Tibial nerve (tissue), 4 donors: ENCODE measurements at regions not wholly inside any gene's neighbourhood (a gene's known extent, or its start where the extent isn't known, plus 50 kb on each side); places are given as distances from the start of the nearest gene placed in this dataset.

Experiments
- DNase-seq, 2 donors: peaks; one replicate each; pipeline ENCODE4 v3.0.0-alpha.2; 2019; ENCODE audit warnings: low spot score in 2 of 2
- H3K27ac ChIP-seq, 4 donors: fragments of 200-600 bp; sonication (generic) in 3 of 4; one replicate each; pipeline ENCODE4 v1.5.1; 2017 to 2019; ENCODE audit warnings: mild to moderate bottlenecking in 1 of 4
- H3K27me3 ChIP-seq, 2 donors: fragments of 200-600 bp; sonication (generic) in 1 of 2; one replicate each; pipeline versions ENCODE4 v1.5.1 to v1.6.0; 2017 to 2019
- H3K36me3 ChIP-seq, 3 donors: fragments of 200-600 bp; sonication (generic); one replicate each; pipeline ENCODE4 v1.5.1; 2018 to 2019
- H3K4me1 ChIP-seq, 4 donors: fragments of 200-600 bp; sonication (generic) in 3 of 4; one replicate each; pipeline ENCODE4 v1.5.1; 2017 to 2019
- H3K4me3 ChIP-seq, 4 donors: fragments of 200-600 bp; sonication (generic) in 3 of 4; one replicate each; pipeline ENCODE4 v1.5.1; 2017 to 2019; ENCODE audit warnings: mild to moderate bottlenecking in 1 of 4, moderate library complexity in 1 of 4
- H3K9me3 ChIP-seq, 4 donors: fragments of 200-600 bp; sonication (generic) in 3 of 4; one replicate each; pipeline ENCODE4 v1.5.1; 2017 to 2019
- EP300 ChIP-seq, 2 donors: sonication (generic); formaldehyde crosslinking; IDR thresholded peaks; one replicate each; pipeline ENCODE4 v1.6.1; 2017; ENCODE audit warnings: antibody characterized with exemption in 2 of 2, mild to moderate bottlenecking in 1 of 2
- POLR2A ChIP-seq, 2 donors: fragments of 450-650 bp; IDR thresholded peaks; one replicate each; pipeline ENCODE4 v1.6.1; 2017; ENCODE audit warnings: antibody characterized with exemption in 2 of 2, mild to moderate bottlenecking in 2 of 2, moderate library complexity in 2 of 2
- WGBS, 2 donors: methylation state at CpG; one replicate each; pipeline ENCODE4 v1.1.5; 2018; 5-methylcytosine and 5-hydroxymethylcytosine counted together
- TF ChIP-seq, protein P1 (sequence below), 5 experiments: fragments of 200-600 bp in 3 of 5; fragments of 450-650 bp in 2 of 5; sonication (generic) in 3 of 5; IDR thresholded peaks; one replicate each; pipeline ENCODE4 v1.5.1; 2016 to 2019; ENCODE audit warnings: antibody characterized with exemption in 5 of 5, mild to moderate bottlenecking in 3 of 5, moderate library complexity in 2 of 5

DNA sequence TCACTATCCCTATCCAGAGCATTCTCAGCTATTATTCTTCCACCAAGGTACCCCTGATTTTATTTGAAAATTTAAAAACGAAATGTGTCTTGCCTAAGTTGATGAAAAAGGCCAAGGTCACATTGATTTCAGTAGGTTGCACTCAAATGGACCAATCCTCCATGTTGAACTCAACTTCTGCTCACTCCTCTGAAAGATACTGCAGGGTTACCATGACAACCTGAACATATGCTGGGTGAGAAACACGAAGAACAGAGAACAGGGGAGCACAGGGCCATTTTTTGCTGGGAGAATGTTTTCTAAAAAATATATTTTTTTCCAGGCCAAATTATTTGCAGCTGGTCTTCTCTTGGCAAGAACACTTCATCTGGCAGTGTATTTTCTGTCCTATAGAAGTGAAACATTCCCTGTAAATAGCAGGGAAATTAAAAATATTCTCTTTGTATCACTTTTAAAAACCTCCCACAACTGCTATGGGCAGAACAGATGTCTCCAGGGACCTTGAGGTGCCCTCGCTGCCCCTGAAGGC is 215.9 kb downstream of the NXNL2 start:
- no peak for DNase-seq
- Histone ChIP-seq H3K4me3 (no peak overlapping the region), H3K9me3 (peaks cover 0 to 6% (median 0%) of the 10 kb centered on the region in 4 donors), H3K27me3 (no peaks in the 10 kb centered on the region), H3K27ac (no peak overlapping the region), H3K4me1 (peaks cover 0 to 29% (median 13%) of the 10 kb centered on the region in 4 donors), H3K36me3 (no peaks in the 10 kb centered on the region)
- WGBS, 2 donors, result 73 to 75% methylated on average over 3 of the region's 3 CpGs
- TF ChIP-seq EP300 (IDR thresholded peaks at IDR 0.05) (no peak), POLR2A (IDR thresholded peaks at IDR 0.05) (no peak)
- TF ChIP-seq, protein P1, sequence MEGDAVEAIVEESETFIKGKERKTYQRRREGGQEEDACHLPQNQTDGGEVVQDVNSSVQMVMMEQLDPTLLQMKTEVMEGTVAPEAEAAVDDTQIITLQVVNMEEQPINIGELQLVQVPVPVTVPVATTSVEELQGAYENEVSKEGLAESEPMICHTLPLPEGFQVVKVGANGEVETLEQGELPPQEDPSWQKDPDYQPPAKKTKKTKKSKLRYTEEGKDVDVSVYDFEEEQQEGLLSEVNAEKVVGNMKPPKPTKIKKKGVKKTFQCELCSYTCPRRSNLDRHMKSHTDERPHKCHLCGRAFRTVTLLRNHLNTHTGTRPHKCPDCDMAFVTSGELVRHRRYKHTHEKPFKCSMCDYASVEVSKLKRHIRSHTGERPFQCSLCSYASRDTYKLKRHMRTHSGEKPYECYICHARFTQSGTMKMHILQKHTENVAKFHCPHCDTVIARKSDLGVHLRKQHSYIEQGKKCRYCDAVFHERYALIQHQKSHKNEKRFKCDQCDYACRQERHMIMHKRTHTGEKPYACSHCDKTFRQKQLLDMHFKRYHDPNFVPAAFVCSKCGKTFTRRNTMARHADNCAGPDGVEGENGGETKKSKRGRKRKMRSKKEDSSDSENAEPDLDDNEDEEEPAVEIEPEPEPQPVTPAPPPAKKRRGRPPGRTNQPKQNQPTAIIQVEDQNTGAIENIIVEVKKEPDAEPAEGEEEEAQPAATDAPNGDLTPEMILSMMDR (IDR thresholded peaks at IDR 0.05), result no peak

DNA sequence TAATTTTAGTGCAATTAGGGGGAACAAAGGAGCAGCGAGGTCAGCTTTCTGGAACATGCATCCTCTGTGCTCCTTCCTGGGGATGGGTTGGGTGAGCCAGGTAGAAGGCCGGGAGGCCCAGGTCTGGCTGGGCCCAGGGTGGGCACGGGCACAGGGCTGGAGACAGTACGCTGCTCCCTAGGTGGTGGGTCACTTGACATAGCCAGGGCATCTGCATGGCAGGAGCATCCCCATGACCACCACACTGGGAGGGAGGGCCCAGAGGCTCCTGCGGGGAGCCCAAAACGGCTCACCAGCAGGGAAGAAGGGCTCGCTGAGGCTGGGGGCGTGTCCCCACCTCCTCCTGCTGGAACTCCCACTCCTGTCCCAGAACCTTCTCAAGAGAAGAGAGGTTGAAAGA is 216.8 kb downstream of the NXNL2 start:
- no peaks in the 10 kb centered on the region for H3K36me3 ChIP-seq
- peaks cover 0 to 6% (median 0%) of the 10 kb centered on the region in 4 donors for H3K9me3 ChIP-seq
- 77 to 89% methylated on average over 8 of the region's 8 CpGs for WGBS, 2 donors
- H3K27ac ChIP-seq, result no peak overlapping the region
- TF ChIP-seq, protein P1 (IDR thresholded peaks at IDR 0.05), result no peak
- TF ChIP-seq EP300 (IDR thresholded peaks at IDR 0.05), result no peak
- no peak for TF ChIP-seq POLR2A (IDR thresholded peaks at IDR 0.05)
- peaks cover 0 to 21% (median 9%) of the 10 kb centered on the region in 4 donors for H3K4me1 ChIP-seq
- no peaks in the 10 kb centered on the region for H3K27me3 ChIP-seq
- no peak for DNase-seq
- no peak overlapping the region for H3K4me3 ChIP-seq

DNA sequence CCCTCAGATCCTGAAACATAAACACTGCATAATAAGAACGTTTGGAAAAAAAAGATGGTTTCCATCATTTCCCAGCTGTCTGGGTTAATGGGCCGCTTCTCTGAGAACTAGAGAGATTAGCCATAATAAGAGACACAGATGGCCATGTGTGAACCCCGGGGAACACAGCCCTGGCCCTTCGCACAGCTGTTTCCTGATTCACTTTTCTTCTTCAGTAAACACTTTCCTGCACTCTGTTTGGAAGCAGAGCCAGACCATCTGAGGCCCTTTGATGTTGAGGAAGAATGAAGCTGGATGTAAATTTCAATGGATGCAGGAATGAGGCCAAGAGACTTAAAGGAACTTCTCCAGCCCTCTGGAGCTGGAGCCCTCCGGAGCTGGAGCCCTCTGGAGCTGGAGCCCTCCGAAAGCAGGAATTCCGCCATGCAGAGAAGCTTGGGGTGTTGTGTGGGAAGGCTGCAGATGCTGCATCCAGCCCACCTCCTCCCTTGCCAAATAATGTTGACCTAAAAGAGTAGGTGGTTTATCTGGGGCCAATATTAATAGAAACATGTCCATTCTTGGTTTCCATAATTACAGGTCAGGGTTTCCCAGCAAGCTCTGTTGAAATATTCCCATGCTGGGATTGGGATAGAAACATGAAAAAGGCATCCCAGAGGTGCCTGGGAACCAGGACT is 218.9 kb downstream of the NXNL2 start:
- no peaks in the 10 kb centered on the region for H3K36me3 ChIP-seq
- H3K27ac ChIP-seq, result no peak overlapping the region
- TF ChIP-seq POLR2A (IDR thresholded peaks at IDR 0.05) (no peak), EP300 (IDR thresholded peaks at IDR 0.05) (no peak)
- TF ChIP-seq, protein P1 (IDR thresholded peaks at IDR 0.05), result no peak
- peaks cover 0 to 6% (median 0%) of the 10 kb centered on the region in 4 donors for H3K9me3 ChIP-seq
- no peak for DNase-seq
- WGBS, 2 donors, result 46 to 57% methylated on average over 7 of the region's 7 CpGs
- no peaks in the 10 kb centered on the region for H3K27me3 ChIP-seq
- H3K4me3 ChIP-seq, result no peak overlapping the region
- H3K4me1 ChIP-seq, result peaks cover 0 to under 1% (median 0%) of the 10 kb centered on the region in 4 donors

DNA sequence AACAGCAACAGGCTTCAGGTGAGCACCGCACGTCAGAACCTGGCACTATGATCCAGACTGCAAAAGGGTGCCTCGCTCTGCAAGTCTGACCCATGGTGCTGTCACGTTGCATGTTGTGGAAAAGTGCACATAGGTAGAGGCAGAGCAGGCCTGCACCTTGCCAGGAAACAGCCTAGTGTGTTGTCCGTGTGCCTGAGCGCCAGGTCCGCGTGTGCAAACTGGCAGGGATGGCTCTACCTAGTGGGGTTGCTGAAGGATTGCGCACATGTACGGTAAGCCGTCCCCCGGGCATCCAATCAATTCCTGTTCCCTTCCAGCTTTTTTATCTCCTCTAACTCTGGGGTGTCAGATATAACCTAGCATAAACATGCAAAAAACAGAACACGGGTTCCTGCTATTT is 219.5 kb downstream of the NXNL2 start:
- Histone ChIP-seq H3K36me3 (no peaks in the 10 kb centered on the region), H3K9me3 (peaks cover 0 to 6% (median 0%) of the 10 kb centered on the region in 4 donors), H3K27ac (no peak overlapping the region), H3K4me3 (no peak overlapping the region), H3K4me1 (no peaks in the 10 kb centered on the region), H3K27me3 (no peaks in the 10 kb centered on the region)
- 91 to 92% methylated on average over 13 of the region's 13 CpGs for WGBS, 2 donors
- DNase-seq, result no peak
- TF ChIP-seq EP300 (IDR thresholded peaks at IDR 0.05), result no peak
- TF ChIP-seq POLR2A (IDR thresholded peaks at IDR 0.05), result no peak
- TF ChIP-seq, protein P1 (IDR thresholded peaks at IDR 0.05), result no peak

DNA sequence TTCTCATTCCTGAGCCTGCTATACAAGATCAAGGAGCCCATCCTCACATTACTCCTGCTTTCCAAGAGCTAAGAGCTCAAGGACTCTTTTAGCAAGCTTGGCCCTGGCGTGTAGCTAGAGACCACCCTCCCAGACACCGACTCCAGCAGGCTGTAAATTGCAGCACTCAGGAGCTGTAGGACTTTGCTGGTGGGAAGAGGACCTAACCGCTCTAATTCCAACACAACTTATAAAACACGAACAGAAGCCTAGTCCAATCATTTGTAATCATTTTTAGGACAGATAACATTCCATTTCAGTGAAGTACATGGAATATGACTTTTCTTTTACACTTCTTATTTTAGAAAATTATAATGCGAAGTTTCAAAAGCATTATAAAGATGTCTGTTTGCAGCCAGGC is 219.9 kb downstream of the NXNL2 start:
- Histone ChIP-seq H3K9me3 (peaks cover 0 to 6% (median 0%) of the 10 kb centered on the region in 4 donors), H3K27ac (no peak overlapping the region), H3K4me1 (no peaks in the 10 kb centered on the region), H3K36me3 (no peaks in the 10 kb centered on the region), H3K27me3 (no peaks in the 10 kb centered on the region), H3K4me3 (no peak overlapping the region)
- no peak for DNase-seq
- WGBS, 2 donors, result 69 to 71% methylated on average over 5 of the region's 5 CpGs
- TF ChIP-seq, protein P1 (IDR thresholded peaks at IDR 0.05), result no peak
- TF ChIP-seq EP300 (IDR thresholded peaks at IDR 0.05) (no peak), POLR2A (IDR thresholded peaks at IDR 0.05) (no peak)
